SW 1271 (cell line): ENCODE measurements at regions not wholly inside any gene's neighbourhood (a gene's known extent, or its start where the extent isn't known, plus 50 kb on each side); places are given as distances from the start of the nearest gene placed in this dataset.
"Not testable (repeated sequence)": the region's sequence is repeated elsewhere in the genome, so short reads cannot be mapped to it uniquely, and the experiment has no call there.

ENCODE experiments used
- DNase-seq, 2 experiments: peaks; one replicate each; lab custom pipeline; 2025; lab: John Stamatoyannopoulos, UW

GRCh38 chr9:26492608-26493521 is 399.7 kb downstream of the CAAP1 start:
- not testable (repeated sequence) for DNase-seq

- not testable (repeated sequence) for DNase-seq
Measured at GRCh38 chr9:26491922-26492607, 400.5 kb downstream of the CAAP1 start.

DNA sequence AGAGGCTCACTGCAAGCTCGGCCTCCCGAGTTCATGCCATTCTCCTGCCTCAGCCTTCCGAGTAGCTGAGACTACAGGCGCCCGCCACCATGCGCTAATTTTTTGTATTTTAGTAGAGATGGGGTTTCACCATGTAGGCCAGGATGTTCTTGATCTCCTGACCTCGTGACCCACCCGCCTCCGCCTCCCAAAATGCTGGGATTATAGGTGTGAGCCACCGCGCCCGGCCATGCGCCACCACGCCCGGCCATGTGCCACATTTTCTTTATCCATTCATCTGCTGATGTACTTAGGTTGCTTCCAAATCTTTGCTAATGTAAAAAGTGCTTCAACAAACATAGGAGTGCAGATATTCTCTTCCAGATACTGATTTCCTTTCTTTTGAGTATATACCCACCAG is 408.6 kb downstream of the CAAP1 start:
- DNase-seq, result no peak

DNA sequence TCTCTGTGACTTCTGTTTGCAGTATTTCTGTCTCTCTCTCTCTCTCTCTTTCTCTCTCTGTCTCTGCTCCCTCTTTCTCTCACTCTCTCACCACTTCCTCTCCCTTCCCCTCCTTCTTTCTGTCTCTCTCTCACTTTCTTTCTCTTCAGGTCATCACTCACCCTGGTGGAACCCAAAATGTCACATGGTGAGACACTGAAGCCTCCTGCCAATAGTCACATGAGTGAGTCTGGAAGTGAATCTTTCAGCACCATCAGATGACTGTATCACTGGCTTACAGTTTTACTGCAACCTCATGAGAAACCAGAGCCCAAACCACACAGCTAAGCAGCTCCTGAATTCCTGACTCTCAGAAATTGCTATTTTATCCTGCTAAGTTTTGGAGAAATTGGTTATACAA is 414.6 kb downstream of the CAAP1 start:
- no peak for DNase-seq

DNA sequence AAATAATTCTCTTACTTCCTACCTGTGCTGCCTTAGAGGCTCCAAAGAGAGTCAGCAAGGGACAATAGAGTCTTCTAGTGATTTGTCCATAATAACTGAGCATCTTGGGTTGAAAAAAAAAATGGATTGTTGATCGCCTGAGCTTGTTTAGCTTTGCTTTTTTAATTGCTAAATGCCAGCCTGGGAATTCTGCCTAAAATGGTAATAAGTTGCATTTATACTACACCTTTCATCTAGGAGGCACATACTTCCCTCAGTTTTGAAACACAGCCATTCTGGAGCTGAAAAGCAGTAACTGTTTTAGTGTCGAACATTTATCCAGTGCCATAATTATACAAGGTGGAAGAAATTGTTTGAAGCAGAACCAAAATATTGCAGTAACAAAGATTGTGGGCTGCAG is 421.3 kb downstream of the CAAP1 start:
- DNase-seq, result no peak

GRCh38 chr9:26470284-26470683 is 422.3 kb downstream of the CAAP1 start:
- no peak for DNase-seq

DNA sequence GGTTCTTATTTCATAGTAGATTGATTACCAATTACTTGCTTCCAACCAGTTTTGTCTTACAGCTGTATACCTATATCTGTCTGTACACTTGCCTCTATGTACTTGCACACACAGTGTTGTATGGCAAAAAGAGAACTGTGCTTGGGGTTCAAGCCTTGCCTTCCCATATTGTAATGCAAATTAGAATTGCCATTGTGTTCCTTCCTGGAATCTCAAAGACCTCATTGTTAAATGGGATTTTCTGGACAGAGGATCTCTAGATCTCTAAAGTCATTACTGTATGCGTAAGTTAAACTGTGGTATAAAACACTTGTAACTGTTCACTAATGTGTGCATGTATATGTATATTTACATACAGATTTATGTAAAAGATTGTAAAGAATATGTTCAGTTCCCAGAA is 428.8 kb downstream of the CAAP1 start:
- DNase-seq, result no peak

- DNase-seq, result no peak
Measured at GRCh38 chr9:26462751-26463150, 429.9 kb downstream of the CAAP1 start.

DNA sequence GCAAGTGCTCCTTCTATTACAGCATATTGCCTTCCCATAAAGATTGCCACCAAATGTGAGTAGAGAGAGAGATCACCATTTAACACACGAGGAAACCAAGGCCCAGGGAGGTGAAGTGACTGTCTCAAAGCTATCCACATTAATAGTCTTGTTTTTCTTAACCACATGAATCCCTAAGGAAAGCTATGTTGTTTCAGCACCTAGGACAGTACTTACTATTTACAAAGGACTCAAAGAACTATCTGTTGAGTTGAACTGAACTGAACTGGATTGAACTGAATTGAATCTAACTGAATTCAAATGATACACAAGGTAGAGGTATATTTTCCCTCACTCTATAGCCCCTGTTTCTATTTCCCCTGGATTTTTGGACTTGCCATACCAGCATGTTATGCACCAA is 430.4 kb downstream of the CAAP1 start:
- DNase-seq, result no peak

GRCh38 chr9:26460624-26461023 is 432.0 kb downstream of the CAAP1 start:
- DNase-seq, result no peak

DNA sequence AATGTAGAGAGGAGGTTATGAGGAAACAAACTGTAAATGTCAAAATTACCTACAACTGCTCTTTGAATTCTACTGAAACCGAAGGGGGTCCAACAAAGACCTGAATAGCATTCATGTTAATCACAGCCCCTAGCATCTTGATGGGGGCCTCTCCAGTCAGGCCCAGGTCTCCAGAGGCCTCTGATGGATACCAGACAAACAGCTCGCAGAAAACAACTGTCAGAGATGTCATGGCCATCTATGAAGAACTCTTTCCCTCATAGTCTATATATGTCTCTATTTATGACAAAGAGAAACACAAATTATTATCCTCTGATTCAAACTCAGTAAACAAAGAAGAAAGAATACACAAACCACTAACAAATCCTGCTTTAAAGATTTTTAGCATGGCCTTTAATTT is 432.6 kb downstream of the CAAP1 start:
- no peak for DNase-seq

GRCh38 chr9:26458054-26458453 is 434.5 kb downstream of the CAAP1 start:
- DNase-seq, result no peak

- no peak for DNase-seq
Measured at GRCh38 chr9:26457151-26457550, 435.5 kb downstream of the CAAP1 start.

DNA sequence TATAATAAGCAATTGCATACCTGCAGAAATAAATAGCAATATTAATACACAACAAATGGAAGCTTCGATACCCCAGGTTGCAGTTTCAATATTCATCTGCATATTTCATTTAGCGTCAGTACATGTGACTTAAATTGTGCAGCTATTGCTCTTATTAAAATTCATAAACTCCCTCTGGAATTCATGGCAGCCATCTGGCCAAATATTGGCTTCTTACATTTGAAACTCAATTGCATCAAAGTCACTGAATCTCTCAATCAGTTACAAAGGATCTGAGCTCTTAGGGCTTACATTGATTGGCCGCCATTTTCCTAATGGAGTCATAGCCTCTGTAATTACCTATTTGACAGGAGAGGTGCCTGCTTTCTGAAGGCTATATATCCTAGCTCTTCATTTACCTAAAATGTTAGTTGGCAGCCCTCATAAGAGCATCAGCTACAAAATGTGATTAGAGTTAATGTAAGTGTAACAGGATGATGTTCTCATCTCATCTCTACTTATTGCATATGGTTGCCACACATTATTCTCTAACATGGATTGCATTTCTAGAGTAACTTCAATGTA is 453.5 kb downstream of the CAAP1 start:
- DNase-seq, result no peak

- no peak for DNase-seq
Measured at GRCh38 chr9:26437056-26437711, 455.4 kb downstream of the CAAP1 start.

- no peak for DNase-seq
Measured at GRCh38 chr9:26426551-26427131, 466.0 kb downstream of the CAAP1 start.

DNA sequence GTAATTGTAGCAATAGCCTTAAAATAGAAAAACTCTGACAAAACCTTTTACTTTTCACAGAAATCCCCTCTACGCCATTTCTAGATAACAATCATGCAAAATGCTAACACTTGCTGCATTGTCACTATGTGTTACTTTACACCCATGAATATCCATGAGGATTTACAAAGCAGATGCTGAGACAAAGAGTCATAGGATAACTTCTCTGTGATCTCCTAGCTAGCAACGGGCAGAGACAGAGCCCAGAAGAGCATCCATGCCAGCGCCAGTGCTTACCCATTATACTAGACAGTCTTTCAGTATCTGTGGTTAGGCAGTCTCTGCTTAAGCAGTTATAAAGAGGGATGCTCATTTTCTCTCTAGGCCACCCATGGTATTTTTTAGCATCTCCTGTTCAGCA is 474.1 kb downstream of the CAAP1 start:
- no peak for DNase-seq

DNA sequence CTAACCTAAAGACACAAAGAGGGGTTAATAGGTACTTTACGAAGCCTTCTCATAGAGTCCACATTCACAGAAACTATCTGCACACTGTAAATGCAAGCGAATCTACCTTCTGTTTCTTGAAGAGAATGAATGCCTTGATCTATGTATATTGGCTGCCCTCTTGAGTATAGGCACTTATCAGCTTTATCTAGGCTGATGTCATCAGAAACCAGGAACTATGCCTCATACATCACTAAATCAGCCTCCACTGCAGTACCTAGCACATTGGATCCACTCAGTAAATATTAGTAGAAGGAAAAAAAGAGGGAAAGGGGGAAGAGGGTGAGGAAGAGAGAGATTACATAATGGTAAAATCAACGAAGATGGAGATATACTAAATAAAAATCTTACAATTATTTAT is 477.1 kb downstream of the CAAP1 start:
- no peak for DNase-seq

DNA sequence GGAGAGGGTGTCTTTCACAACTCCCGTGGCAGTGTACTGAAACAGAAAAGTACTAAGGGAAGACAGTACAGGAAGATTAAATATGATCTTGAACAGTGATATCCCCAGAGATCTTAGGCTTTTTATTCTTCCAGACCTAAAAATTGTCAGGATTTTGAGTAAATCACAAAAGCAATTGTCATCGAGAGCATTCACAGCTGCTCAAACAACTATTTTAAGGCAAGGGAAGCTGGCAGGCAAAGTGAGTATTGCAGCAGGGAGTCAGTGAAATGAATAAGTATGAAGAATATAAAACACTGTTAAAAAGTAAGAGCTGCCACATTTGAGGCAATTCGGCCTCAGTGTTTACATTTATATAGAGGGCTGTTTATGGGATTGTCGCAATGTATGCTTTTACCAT is 479.0 kb downstream of the CAAP1 start:
- no peak for DNase-seq

GRCh38 chr9:26412446-26412845 is 480.2 kb downstream of the CAAP1 start:
- DNase-seq, result no peak

DNA sequence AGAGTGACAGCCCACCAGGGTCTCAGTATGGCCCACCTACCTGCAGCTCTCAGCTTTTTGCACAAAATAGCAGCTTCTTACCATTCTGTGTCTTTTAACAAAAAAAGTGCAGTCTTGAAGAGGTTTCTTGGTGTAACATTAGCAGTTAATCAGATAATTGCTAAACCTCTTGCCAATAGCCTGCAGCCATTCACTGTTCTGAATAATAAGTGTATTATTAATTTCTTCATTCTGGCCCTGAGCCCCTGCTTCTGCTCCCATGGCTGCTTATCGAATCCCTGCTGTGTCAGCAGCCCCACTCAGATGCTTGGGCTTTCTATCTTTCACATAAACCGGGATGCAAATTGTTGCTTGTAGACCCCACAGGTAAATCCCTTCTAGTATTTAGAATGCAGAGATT is 485.9 kb downstream of the CAAP1 start:
- DNase-seq, result no peak

DNA sequence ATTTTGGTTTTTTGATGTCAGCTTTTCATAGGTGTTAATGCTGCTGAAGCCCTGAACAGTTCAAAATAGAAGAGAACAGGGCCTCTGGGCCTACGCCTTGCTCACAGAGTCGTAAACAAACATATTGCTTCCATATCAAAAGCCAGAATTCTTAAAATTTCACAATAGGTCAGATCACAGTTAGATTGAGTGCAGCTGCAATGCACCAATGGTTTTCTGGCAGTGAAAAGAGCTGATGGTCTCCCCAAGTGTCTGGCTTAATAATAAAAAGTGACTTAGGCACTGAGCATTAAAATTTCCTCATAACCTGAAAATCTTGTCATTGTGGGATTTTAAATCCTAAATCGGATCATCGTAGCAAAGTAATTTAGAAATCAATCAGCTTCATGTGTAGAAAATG is 493.0 kb downstream of the CAAP1 start:
- DNase-seq, result no peak
